ENCODE measurements at regions not wholly inside any gene's neighbourhood (a gene's known extent, or its start where the extent isn't known, plus 50 kb on each side); places are given as distances from the start of the nearest gene placed in this dataset.

DNA sequence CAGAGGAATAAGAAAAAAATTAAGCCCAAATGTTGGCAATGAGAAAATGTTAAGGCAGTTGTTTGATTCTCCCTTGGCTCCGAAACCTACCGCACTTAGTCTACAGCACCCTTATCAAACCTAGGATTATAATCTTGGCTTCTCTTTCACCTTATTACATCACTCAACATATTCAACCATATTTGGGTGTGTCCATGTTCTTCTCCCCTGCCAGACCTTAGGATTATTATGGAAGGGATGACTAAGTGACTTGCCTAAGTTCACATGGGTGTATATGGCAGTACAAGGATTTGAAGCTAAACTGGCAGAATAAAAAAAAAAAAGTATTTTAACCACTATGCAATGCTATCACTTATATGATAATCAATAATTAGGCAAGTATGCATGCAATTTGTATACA is 76.4 kb downstream of the PLK2 start:
- Histone ChIP-seq H3K4me3 (no peak overlapping the region), H3K9me3 (ENCODE audit: low read depth) (no peaks in the 10 kb centered on the region), H3K4me2 (no peak overlapping the region), H3K27ac (no peak overlapping the region), H3K4me1 (ENCODE audit: insufficient read depth) (no peaks in the 10 kb centered on the region), H3K36me3 (replicated peaks; ENCODE audit: insufficient read depth, low read depth) (no peaks in the 10 kb centered on the region), H4K20me1 (ENCODE audit: insufficient read depth, poor library complexity, severe bottlenecking) (no peaks in the 10 kb centered on the region), H3K27me3 (no peaks in the 10 kb centered on the region), H3K9me2 (replicated peaks; ENCODE audit: insufficient read depth) (no peaks in the 10 kb centered on the region), H3K79me2 (no peaks in the 10 kb centered on the region), H2AFZ (no peak overlapping the region)
- 98% methylated on average over 2 of the region's 2 CpGs for WGBS (ENCODE audit: low lambda C conversion rate, missing lambda C conversion rate)
- no peak for DNase-seq (ENCODE audit: low spot score)
- TF ChIP-seq EZH2phosphoT487 (IDR thresholded peaks at IDR 0.05; ENCODE audit: low read depth, severe bottlenecking, unreplicated experiment) (no peak), EZH2 (IDR thresholded peaks at IDR 0.05; ENCODE audit: borderline replicate concordance) (no peak)
- TF ChIP-seq, protein P1, sequence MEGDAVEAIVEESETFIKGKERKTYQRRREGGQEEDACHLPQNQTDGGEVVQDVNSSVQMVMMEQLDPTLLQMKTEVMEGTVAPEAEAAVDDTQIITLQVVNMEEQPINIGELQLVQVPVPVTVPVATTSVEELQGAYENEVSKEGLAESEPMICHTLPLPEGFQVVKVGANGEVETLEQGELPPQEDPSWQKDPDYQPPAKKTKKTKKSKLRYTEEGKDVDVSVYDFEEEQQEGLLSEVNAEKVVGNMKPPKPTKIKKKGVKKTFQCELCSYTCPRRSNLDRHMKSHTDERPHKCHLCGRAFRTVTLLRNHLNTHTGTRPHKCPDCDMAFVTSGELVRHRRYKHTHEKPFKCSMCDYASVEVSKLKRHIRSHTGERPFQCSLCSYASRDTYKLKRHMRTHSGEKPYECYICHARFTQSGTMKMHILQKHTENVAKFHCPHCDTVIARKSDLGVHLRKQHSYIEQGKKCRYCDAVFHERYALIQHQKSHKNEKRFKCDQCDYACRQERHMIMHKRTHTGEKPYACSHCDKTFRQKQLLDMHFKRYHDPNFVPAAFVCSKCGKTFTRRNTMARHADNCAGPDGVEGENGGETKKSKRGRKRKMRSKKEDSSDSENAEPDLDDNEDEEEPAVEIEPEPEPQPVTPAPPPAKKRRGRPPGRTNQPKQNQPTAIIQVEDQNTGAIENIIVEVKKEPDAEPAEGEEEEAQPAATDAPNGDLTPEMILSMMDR (IDR thresholded peaks at IDR 0.05; ENCODE audit: poor library complexity) = no peak

DNA sequence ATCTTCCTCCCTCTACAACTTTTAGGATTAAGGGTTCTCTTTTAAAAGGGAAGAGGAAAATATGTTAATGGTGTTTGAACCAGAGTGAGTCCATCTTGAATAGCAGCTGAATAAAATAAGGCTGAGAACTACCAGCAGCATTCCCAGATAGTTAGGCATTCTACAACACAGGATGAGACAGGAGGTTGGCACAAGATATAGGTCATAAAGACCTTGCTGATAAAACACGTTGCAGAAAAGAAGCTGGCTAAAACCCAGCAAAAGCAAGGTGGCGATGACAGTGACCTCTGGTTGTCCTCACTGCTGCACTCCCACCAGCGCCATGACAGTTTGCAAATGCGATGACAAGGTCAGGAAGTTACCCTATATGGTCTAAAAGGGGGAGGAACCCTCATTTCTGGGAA is 77.8 kb downstream of the PLK2 start:
- Histone ChIP-seq H4K20me1 (ENCODE audit: insufficient read depth, poor library complexity, severe bottlenecking) (no peaks in the 10 kb centered on the region), H3K4me3 (no peak overlapping the region), H3K79me2 (no peaks in the 10 kb centered on the region), H3K9me2 (replicated peaks; ENCODE audit: insufficient read depth) (no peaks in the 10 kb centered on the region), H3K4me2 (no peak overlapping the region), H2AFZ (no peak overlapping the region), H3K27ac (no peak overlapping the region), H3K9me3 (ENCODE audit: low read depth) (no peaks in the 10 kb centered on the region), H3K36me3 (replicated peaks; ENCODE audit: insufficient read depth, low read depth) (no peaks in the 10 kb centered on the region), H3K4me1 (ENCODE audit: insufficient read depth) (no peaks in the 10 kb centered on the region), H3K27me3 (no peaks in the 10 kb centered on the region)
- 85% methylated on average over 4 of the region's 4 CpGs for WGBS (ENCODE audit: low lambda C conversion rate, missing lambda C conversion rate)
- TF ChIP-seq EZH2phosphoT487 (IDR thresholded peaks at IDR 0.05; ENCODE audit: low read depth, severe bottlenecking, unreplicated experiment) = no peak
- TF ChIP-seq EZH2 (IDR thresholded peaks at IDR 0.05; ENCODE audit: borderline replicate concordance) = no peak
- TF ChIP-seq, protein P1 (IDR thresholded peaks at IDR 0.05; ENCODE audit: poor library complexity) = no peak
- no peak for DNase-seq (ENCODE audit: low spot score)

DNA sequence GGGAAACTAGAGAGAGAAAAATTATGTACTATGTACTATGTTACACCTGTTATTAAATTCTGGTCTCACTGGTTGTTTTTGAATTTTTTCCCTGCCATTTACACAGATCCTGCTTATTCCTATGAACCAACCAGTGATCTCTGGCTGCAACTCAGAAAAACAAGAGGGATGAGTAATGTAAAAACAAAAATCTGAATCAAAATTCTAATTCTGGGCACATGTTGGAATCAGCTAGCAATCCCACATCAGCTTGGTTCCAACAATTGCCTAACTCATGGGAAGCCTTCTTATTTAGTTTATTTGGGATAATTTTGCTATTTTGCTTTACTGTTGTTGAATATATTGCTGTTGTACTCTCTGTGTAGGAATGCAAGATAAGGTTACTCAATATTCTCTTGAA is 78.3 kb downstream of the PLK2 start:
- Histone ChIP-seq H3K4me1 (ENCODE audit: insufficient read depth) (no peaks in the 10 kb centered on the region), H3K9me3 (ENCODE audit: low read depth) (no peaks in the 10 kb centered on the region), H3K4me3 (no peak overlapping the region), H2AFZ (no peak overlapping the region), H3K9me2 (replicated peaks; ENCODE audit: insufficient read depth) (no peaks in the 10 kb centered on the region), H3K36me3 (replicated peaks; ENCODE audit: insufficient read depth, low read depth) (no peaks in the 10 kb centered on the region), H3K27ac (no peak overlapping the region), H4K20me1 (ENCODE audit: insufficient read depth, poor library complexity, severe bottlenecking) (no peaks in the 10 kb centered on the region), H3K27me3 (no peaks in the 10 kb centered on the region), H3K79me2 (no peaks in the 10 kb centered on the region), H3K4me2 (no peak overlapping the region)
- DNase-seq (ENCODE audit: low spot score) = no peak
- no peak for TF ChIP-seq EZH2phosphoT487 (IDR thresholded peaks at IDR 0.05; ENCODE audit: low read depth, severe bottlenecking, unreplicated experiment)
- TF ChIP-seq EZH2 (IDR thresholded peaks at IDR 0.05; ENCODE audit: borderline replicate concordance) = no peak
- TF ChIP-seq, protein P1 (IDR thresholded peaks at IDR 0.05; ENCODE audit: poor library complexity) = no peak

DNA sequence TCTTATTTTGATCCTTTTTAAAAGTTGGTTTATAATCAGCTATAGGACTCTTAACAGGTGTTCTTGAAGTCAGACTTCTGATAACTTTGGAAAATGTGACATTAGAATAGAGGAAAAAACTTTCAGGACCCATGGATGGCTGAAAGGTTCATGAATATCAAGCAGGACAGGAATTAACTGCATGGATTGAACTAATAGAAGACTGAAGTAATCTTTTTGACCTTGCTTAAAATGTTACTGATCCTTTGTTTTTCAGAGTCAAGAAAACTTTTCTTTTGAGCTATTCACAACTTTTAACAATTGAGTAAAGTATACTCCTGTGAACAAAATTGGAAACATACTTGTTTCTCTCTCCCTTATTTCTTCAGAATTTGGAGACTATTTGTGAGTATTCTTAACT is 79.2 kb downstream of the PLK2 start:
- no peak overlapping the region for H3K4me2 ChIP-seq

More for the DNA sequence above, 79.2 kb downstream of the PLK2 start:
- no peaks in the 10 kb centered on the region for H3K79me2 ChIP-seq
- H3K9me2 ChIP-seq (replicated peaks; ENCODE audit: insufficient read depth) = no peaks in the 10 kb centered on the region
- H3K27me3 ChIP-seq = no peaks in the 10 kb centered on the region
- no peak overlapping the region for H3K27ac ChIP-seq
- no peak overlapping the region for H3K4me3 ChIP-seq
- DNase-seq (ENCODE audit: low spot score) = no peak
- no peaks in the 10 kb centered on the region for H3K36me3 ChIP-seq (replicated peaks; ENCODE audit: insufficient read depth, low read depth)
- no peaks in the 10 kb centered on the region for H3K4me1 ChIP-seq (ENCODE audit: insufficient read depth)
- no peaks in the 10 kb centered on the region for H3K9me3 ChIP-seq (ENCODE audit: low read depth)
- TF ChIP-seq EZH2phosphoT487 (IDR thresholded peaks at IDR 0.05; ENCODE audit: low read depth, severe bottlenecking, unreplicated experiment) (no peak), EZH2 (IDR thresholded peaks at IDR 0.05; ENCODE audit: borderline replicate concordance) (no peak)
- TF ChIP-seq, protein P1 (IDR thresholded peaks at IDR 0.05; ENCODE audit: poor library complexity) = no peak
- H4K20me1 ChIP-seq (ENCODE audit: insufficient read depth, poor library complexity, severe bottlenecking) = no peaks in the 10 kb centered on the region
- no peak overlapping the region for H2AFZ ChIP-seq

Data from hepatocyte (in vitro differentiated cells).